CD14-positive monocyte (primary cell): ENCODE measurements at regions not wholly inside any gene's neighbourhood (a gene's known extent, or its start where the extent isn't known, plus 50 kb on each side); places are given as distances from the start of the nearest gene placed in this dataset.

Experiments used
- DNase-seq, 3 donors: peaks; one replicate each; pipeline ENCODE4 v3.0.0-alpha.2; 2011 to 2022
- H2AFZ ChIP-seq: 2 replicates; pipeline ENCODE4 v1.6.0; 2012; ENCODE audit warnings: mild to moderate bottlenecking, low read depth, low read length, inconsistent platforms; ENCODE audit not compliant: insufficient read depth, poor library complexity, severe bottlenecking
- H3K27ac ChIP-seq, 2 donors: 1 replicate in 1 of 2; 2 replicates in 1 of 2; pipeline ENCODE4 v1.5.1; 2012 to 2013; ENCODE audit warnings: low read length in 2 of 2, control low read depth in 1 of 2, inconsistent platforms in 1 of 2, low read depth in 1 of 2, mild to moderate bottlenecking in 1 of 2
- H3K27me3 ChIP-seq, 2 donors: one replicate each; pipeline versions ENCODE4 v1.6.0 to v1.6.1; 2011 to 2013; ENCODE audit warnings: low read length in 2 of 2; ENCODE audit not compliant: control insufficient read depth in 2 of 2, insufficient read depth in 2 of 2
- H3K36me3 ChIP-seq, 2 donors: replicated peaks in 1 of 2; 1 replicate in 1 of 2; 2 replicates in 1 of 2; pipeline versions ENCODE4 v1.5.1 to v1.6.1; 2012 to 2013; ENCODE audit warnings: low read length in 2 of 2, control low read depth in 1 of 2, inconsistent platforms in 1 of 2, mild to moderate bottlenecking in 1 of 2; ENCODE audit not compliant: insufficient read depth in 2 of 2, control insufficient read depth in 1 of 2
- H3K4me1 ChIP-seq, 2 donors: 1 replicate in 1 of 2; 2 replicates in 1 of 2; pipeline versions ENCODE4 v1.5.1 to v1.6.1; 2012 to 2013; ENCODE audit warnings: low read length in 2 of 2, control low read depth in 1 of 2, inconsistent platforms in 1 of 2, mild to moderate bottlenecking in 1 of 2, moderate library complexity in 1 of 2; ENCODE audit not compliant: insufficient read depth in 2 of 2, control insufficient read depth in 1 of 2
- H3K4me2 ChIP-seq: replicated peaks from 2 replicates; pipeline ENCODE3; 2012; ENCODE audit warnings: low read length, moderate library complexity, mild to moderate bottlenecking; ENCODE audit not compliant: poor library complexity, severe bottlenecking; ENCODE audit errors: extremely low read depth
- H3K4me3 ChIP-seq, 3 experiments: fragments of 200-600 bp in 1 of 3; sonication (generic) in 1 of 3; replicated peaks in 1 of 3; 1 replicate in 2 of 3; 2 replicates in 1 of 3; pipeline ENCODE4 v1.5.1; 2011 to 2013; ENCODE audit warnings: low read length in 3 of 3, mild to moderate bottlenecking in 3 of 3, control low read depth in 2 of 3, low read depth in 2 of 3, inconsistent platforms in 1 of 3, moderate library complexity in 1 of 3
- H3K79me2 ChIP-seq: 2 replicates; pipeline ENCODE4 v1.6.0; 2012; ENCODE audit warnings: mild to moderate bottlenecking, control low read depth, inconsistent platforms, low read length, moderate library complexity; ENCODE audit not compliant: insufficient read depth
- H3K9ac ChIP-seq: 2 replicates; pipeline ENCODE4 v1.6.0; 2017; ENCODE audit warnings: low read length, mild to moderate bottlenecking; ENCODE audit not compliant: insufficient read depth, poor library complexity, severe bottlenecking
- H3K9me3 ChIP-seq, 2 donors: replicated peaks in 1 of 2; 1 replicate in 1 of 2; 2 replicates in 1 of 2; pipeline versions ENCODE4 v1.5.1 to v1.6.1; 2012 to 2013; ENCODE audit warnings: low read length in 2 of 2, control low read depth in 1 of 2; ENCODE audit not compliant: control insufficient read depth in 1 of 2, insufficient read depth in 1 of 2
- H4K20me1 ChIP-seq: 2 replicates; pipeline ENCODE4 v1.6.0; 2012; ENCODE audit warnings: mild to moderate bottlenecking, low read length, control low read depth, moderate library complexity; ENCODE audit not compliant: insufficient read depth
- H3K27ac Mint-ChIP-seq, 7 donors: one replicate each; pipeline ENCODE4 v1.8.0; 2020; ENCODE audit warnings: mild to moderate bottlenecking in 7 of 7, mixed read lengths in 7 of 7, moderate library complexity in 6 of 7, inconsistent platforms in 2 of 7
- H3K27me3 Mint-ChIP-seq, 3 donors: one replicate each; pipeline ENCODE4 v1.8.0; 2021 to 2022; ENCODE audit warnings: low read depth in 3 of 3, mild to moderate bottlenecking in 3 of 3, mixed read lengths in 3 of 3, moderate library complexity in 3 of 3, inconsistent platforms in 1 of 3
- H3K36me3 Mint-ChIP-seq, 2 donors: one replicate each; pipeline ENCODE4 v1.8.0; 2020; ENCODE audit warnings: mixed read lengths in 2 of 2, inconsistent platforms in 1 of 2, mild to moderate bottlenecking in 1 of 2
- H3K4me1 Mint-ChIP-seq: one replicate; pipeline ENCODE4 v1.8.0; 2020; ENCODE audit warnings: mild to moderate bottlenecking, mixed read lengths
- H3K4me3 Mint-ChIP-seq, 2 donors: one replicate each; pipeline ENCODE4 v1.8.0; 2020; ENCODE audit warnings: mild to moderate bottlenecking in 2 of 2, mixed read lengths in 2 of 2, moderate library complexity in 1 of 2
- H3K9me3 Mint-ChIP-seq, 7 donors: one replicate each; pipeline ENCODE4 v1.8.0; 2020 to 2022; ENCODE audit warnings: mixed read lengths in 7 of 7, mild to moderate bottlenecking in 6 of 7, moderate library complexity in 6 of 7, inconsistent platforms in 2 of 7
- WGBS: methylation state at CpG from one replicate; pipeline ENCODE4 v1.1.5; 2013; ENCODE audit warnings: missing lambda C conversion rate; ENCODE audit not compliant: insufficient coverage; 5-methylcytosine and 5-hydroxymethylcytosine counted together
- intact Hi-C, 2 donors: fragments of 100-400 bp; cut with micrococcal nuclease; formaldehyde crosslinking; loops; one replicate each; pipeline versions ENCODE4 v1.15.0 to v1.15.1; 2023
- TF ChIP-seq, protein P1 (sequence below): fragments of 200-600 bp; IDR thresholded peaks from one replicate; pipeline ENCODE4 v1.8.0; 2022; ENCODE audit warnings: antibody characterized with exemption, mild to moderate bottlenecking

DNA sequence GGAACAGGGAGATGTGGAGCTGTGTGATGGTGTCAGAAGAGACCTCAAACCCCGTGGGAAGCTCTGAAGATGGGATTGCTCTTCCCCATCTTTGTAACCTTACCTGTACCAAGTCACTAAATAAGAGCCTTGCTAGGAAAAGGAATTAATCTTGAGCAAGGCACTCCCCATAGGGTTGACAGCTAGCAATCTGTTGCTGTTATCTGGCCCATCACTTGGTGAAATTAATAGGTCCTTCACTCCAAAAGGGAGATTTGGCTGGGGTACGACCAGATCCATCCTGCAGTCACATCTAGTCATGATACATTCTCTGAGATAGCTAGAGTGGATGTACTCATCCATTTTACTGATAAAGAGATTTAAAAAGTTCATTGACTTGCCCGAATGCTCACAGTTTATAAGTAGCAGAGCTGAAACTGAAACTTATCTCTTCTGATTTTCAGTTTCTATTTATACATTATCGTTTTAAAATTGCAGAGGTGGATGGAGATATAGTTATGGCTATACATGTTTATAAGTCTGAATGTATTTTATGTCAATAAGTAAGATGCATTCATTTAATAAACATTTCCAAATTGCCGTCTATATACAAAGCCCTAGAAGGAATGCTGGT, 299.1 kb upstream of the MCTP2 start:
- no peaks in the 10 kb centered on the region for H3K27me3 ChIP-seq
- no peak overlapping the region for H3K4me3 ChIP-seq
- no peaks in the 10 kb centered on the region for H3K36me3 ChIP-seq
- H3K79me2 ChIP-seq, result no peaks in the 10 kb centered on the region
- no peak for DNase-seq
- Mint-ChIP-seq H3K9me3 (peaks cover 0 to 6% (median 0%) of the 10 kb centered on the region in 7 donors), H3K36me3 (no peaks in the 10 kb centered on the region), H3K27ac (no peak overlapping the region), H3K4me1 (no peaks in the 10 kb centered on the region), H3K4me3 (no peak overlapping the region), H3K27me3 (peaks cover 0 to 4% (median 2%) of the 10 kb centered on the region in 3 donors)
- TF ChIP-seq, protein P1, sequence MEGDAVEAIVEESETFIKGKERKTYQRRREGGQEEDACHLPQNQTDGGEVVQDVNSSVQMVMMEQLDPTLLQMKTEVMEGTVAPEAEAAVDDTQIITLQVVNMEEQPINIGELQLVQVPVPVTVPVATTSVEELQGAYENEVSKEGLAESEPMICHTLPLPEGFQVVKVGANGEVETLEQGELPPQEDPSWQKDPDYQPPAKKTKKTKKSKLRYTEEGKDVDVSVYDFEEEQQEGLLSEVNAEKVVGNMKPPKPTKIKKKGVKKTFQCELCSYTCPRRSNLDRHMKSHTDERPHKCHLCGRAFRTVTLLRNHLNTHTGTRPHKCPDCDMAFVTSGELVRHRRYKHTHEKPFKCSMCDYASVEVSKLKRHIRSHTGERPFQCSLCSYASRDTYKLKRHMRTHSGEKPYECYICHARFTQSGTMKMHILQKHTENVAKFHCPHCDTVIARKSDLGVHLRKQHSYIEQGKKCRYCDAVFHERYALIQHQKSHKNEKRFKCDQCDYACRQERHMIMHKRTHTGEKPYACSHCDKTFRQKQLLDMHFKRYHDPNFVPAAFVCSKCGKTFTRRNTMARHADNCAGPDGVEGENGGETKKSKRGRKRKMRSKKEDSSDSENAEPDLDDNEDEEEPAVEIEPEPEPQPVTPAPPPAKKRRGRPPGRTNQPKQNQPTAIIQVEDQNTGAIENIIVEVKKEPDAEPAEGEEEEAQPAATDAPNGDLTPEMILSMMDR, result no peak
- H3K4me1 ChIP-seq, result no peaks in the 10 kb centered on the region
- no peaks in the 10 kb centered on the region for H3K9me3 ChIP-seq
- intact Hi-C loops, result no loop called here
- no peak overlapping the region for H3K9ac ChIP-seq
- no peak overlapping the region for H3K4me2 ChIP-seq
- H4K20me1 ChIP-seq, result no peaks in the 10 kb centered on the region
- no CpG with 5 or more reads among the region's 5 CpGs for WGBS
- H2AFZ ChIP-seq, result no peak overlapping the region
- H3K27ac ChIP-seq, result no peak overlapping the region

DNA sequence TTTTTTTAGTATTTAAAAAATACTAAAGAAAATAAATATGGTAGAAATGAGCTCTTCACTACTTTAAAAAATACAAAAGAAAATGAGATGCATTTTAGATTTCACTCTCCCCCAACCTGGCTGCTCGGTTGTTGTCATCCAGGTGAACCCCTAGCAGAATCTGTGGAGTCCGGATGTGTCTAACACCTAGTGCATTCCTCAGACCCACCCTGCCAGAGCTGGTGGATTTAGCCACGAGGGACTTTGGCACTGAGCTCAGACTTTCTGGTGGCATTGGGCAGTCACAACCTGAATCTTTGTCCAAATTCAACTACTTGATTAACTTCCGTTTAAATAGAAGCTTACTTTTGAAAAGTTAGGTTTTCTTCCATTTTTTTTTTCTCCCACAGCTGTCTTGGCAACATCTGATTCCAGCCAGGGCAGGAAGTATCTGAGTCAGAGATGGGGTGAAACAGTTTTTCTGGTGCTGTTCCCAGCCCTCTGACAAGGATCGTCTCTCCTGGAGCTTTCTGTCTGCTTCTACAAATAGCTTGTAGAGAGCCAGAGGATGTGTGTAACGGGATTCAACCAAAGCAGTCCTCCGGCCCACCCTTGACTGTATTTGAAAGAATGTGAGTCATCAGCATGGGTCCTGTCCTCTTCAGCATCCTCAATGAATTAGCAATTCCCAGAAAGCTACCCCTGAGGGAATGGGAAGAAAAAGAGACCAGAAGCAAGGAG, 301.8 kb upstream of the MCTP2 start:
- no peaks in the 10 kb centered on the region for H3K9me3 ChIP-seq

More for the DNA sequence above, 301.8 kb upstream of the MCTP2 start:
- Histone ChIP-seq H3K9ac (no peak overlapping the region), H3K36me3 (no peaks in the 10 kb centered on the region), H3K4me3 (no peak overlapping the region), H2AFZ (no peak overlapping the region), H3K27me3 (no peaks in the 10 kb centered on the region), H3K4me2 (no peak overlapping the region), H3K79me2 (no peaks in the 10 kb centered on the region), H4K20me1 (no peaks in the 10 kb centered on the region), H3K4me1 (no peaks in the 10 kb centered on the region), H3K27ac (no peak overlapping the region)
- 91% methylated on average over 3 of the region's 7 CpGs for whole genome bisulfite sequencing
- H3K36me3 Mint-ChIP-seq, result no peaks in the 10 kb centered on the region
- H3K4me3 Mint-ChIP-seq, result no peak overlapping the region
- intact Hi-C loops, result no loop called here
- H3K27ac Mint-ChIP-seq, result no peak overlapping the region
- DNase-seq, result no peak
- no peaks in the 10 kb centered on the region for H3K27me3 Mint-ChIP-seq
- peaks cover 0 to 6% (median 2%) of the 10 kb centered on the region in 7 donors for H3K9me3 Mint-ChIP-seq
- no peaks in the 10 kb centered on the region for H3K4me1 Mint-ChIP-seq
- TF ChIP-seq, protein P1, result no peak
